Hematopoietic multipotent progenitor cell treated with erythropoietin and hydrocortisone succinate and interleukin-3 and kit ligand, for 15 days (in vitro differentiated cells): ENCODE measurements at regions not wholly inside any gene's neighbourhood (a gene's known extent, or its start where the extent isn't known, plus 50 kb on each side); places are given as distances from the start of the nearest gene placed in this dataset.
A peak's percentile ranks its signal among the peaks of the same experiment; 100 is the strongest.
"Not testable (repeated sequence)": the region's sequence is repeated elsewhere in the genome, so short reads cannot be mapped to it uniquely, and the experiment has no call there.

Experiments
- DNase-seq: peaks from one replicate; pipeline ENCODE4 v3.0.0-alpha.2; 2015; ENCODE audit warnings: low spot score

- peak; percentile 89 for DNase-seq
Observed at GRCh38 chr5:42949348-42950115, 90.6 kb downstream of the ANXA2R start.

GRCh38 chr5:42948961-42949347, 91.2 kb downstream of the ANXA2R start:
- DNase-seq, result no peak

DNA sequence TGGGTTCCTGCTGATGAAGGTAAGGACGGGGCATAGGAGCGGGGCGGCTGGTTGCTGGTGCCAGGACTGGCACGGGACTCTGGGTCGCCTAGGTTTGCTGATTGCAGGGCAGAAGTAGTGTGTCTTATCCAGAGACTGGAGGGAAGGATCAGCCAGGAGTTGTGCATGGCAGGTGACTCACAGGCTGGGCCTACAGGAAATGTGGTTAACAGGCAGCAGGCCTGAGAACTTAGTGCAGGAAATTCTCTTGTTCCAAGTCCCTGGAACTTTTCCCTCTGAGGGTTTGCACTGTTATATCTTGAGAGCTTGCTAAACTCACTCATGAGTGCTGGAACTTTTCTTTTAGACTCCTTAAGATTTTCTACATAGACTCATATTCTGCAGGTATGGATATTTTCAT, 95.1 kb downstream of the ANXA2R start:
- DNase-seq, result no peak

- no peak for DNase-seq
Observed at GRCh38 chr5:42943931-42944631, 96.0 kb downstream of the ANXA2R start.

DNA sequence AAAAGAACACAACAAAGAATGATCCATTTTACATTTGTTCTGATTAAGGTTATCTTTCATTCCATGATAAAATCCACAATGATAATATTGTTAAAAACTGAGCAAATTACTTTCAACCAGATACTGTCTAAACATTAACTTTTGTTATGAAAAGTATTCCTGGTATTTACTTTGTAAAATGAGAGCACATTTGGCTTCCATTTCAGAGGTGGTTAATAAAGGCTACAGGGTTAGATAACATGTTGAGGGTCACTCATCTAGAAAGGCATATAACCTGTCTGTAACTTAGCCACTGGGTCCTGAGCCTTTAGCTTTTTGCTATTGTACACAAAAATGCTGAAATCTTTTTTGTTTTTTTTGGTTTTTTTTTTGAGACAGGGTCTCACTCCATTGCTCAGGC, 99.3 kb downstream of the ANXA2R start:
- no peak for DNase-seq

DNA sequence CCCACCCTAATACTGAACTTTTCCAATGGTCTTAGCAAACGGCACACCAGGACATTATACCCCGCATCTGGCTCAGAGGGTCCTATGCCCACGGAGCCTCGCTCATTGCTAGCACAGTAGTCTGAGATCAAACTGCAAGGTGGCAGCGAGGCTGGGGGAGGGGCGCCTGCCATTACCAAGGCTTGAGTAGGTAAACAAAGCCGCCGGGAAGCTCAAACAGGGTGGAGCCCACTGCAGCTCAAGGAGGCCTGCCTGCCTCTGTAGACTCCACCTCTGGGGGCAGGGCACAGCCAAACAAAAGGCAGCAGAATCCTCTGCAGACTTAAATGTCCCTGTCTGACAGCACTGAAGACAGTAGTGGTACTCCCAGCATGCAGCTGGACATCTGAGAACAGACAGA, 108.1 kb downstream of the ANXA2R start:
- not testable (repeated sequence) for DNase-seq

DNA sequence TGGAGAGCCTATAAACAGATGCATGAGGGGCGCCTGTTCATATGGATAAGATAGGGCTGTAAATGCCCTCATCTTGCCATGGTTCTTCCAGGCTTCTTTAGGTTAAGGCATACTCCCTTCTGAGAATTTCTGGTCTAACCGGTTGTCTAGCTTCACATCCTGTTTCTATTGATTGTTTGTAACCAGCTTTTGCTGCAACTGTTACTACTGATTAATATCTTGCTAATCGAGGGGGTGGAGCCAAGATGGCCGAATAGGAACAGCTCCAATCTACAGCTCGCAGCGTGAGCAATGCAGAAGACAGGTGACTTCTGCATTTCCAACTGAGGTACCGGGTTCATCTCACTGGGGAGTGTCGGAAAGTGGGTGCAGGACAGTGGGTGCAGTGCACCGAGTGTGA, 108.7 kb downstream of the ANXA2R start:
- DNase-seq, result not testable (repeated sequence)

DNA sequence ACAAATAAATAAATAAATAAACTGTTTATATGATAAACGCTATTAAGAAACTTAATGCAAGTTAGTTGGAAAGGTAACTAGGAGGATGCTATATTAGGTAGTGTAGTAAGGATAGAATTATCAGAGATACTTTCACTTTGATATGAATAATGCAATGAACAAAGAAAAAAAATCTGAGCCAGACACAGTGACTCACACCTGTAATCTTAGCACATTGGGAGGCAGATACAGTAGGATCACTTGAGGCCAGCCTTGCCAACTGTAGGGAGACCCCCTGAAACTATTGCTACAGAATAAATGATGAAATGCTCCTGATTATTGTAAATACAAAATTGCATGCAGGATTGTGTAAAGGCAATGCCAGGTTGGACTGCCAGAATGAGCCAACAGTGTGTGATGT, 109.2 kb downstream of the ANXA2R start:
- DNase-seq, result no peak

DNA sequence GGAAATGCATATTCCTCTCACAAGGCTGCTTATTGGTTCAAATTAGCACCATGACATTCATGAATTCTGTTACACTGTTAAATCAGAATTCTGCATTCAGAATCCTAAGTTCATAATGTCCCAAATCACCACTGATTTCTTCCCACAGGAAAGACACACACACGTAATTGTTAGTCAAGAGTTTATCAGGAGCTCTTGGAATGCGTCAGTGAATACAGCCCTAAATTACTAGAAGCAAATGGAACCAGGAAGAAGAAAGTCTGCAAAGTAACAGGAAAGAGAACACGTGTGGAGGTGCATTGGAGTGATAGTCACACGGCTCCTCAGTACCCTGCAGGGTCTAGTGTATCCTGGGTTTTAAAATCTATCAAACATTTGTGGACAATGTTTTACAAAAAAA, 110.2 kb downstream of the ANXA2R start:
- no peak for DNase-seq

GRCh38 chr5:42927730-42928129, 112.4 kb downstream of the ANXA2R start:
- DNase-seq, result no peak

- DNase-seq, result no peak
Observed at GRCh38 chr5:42924686-42925085, 113.0 kb upstream of the SELENOP start.

DNA sequence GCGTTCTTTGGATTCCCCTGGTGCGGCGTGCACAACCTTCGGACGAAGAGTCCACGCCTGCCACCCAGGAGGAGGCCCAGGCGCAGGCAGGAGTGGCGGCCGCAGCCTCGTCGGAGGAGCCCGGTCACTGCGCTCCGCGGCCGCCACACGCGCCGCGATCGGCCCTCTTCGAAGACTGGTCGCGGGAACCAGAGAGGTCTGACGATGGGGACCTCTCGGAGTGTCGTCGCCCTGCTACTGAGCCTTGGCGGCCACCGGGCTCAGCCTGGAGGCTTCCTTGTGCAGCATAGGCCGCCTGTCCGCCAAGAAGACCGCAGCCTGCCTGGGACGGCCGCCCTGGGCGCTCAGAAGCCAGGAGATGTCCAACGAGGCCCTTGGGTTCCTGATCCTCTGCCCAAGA, 112.5 kb upstream of the SELENOP start:
- no peak for DNase-seq

DNA sequence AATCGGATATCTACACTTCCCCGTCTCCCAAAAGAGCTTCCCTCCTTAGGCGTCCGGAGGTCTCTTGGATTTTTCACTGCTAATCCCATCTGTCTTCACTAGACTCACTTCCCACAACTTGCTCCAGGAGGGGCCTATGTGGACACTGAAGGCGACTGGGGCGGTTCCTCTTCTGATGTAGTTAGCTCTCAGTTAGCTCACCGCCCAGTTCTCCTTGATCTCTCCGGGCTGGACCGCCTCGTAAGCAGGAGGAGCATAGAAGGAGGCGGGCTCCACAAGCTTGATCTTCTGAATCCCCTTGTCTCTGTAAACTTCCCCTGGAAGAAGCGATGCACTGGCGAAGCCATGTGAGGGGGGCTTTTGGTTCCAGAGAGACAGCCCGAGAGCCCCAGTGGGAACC, 112.0 kb upstream of the SELENOP start:
- DNase-seq, result no peak

- DNase-seq, result no peak
Observed at GRCh38 chr5:42919600-42919999, 107.9 kb upstream of the SELENOP start.

- DNase-seq, result no peak
Observed at GRCh38 chr5:42915306-42915866, 103.7 kb upstream of the SELENOP start.

DNA sequence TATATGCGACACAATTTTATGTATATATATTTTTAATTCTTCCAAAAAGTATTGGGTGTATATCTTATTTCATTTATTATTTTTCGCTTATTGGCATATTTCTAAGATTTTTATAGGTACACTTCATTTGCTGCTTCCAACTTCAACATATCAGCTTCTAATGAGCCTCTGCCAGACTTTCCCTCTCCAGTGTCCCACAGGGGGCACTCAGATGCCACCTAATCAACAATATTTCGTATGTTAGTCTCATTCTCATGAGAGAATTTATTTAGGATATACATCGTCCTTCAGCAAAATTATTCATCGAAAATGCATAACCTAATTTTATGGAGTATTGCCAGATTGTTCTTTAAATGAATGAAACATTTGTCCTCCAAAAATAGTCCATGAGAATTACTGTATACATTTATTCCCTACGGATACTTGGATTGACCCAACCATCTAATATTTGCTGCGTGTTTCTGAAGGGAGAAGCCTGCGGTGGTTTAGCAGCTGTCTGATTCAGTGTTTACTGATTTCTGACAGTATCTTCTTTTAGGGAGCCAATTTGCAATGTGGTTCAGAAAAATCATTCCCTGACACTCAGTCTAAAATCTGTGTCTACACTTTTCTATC, 100.6 kb upstream of the SELENOP start:
- peak; percentile 69 for DNase-seq

GRCh38 chr5:42908509-42909488, 97.1 kb upstream of the SELENOP start:
- peak; percentile 93 for DNase-seq

DNA sequence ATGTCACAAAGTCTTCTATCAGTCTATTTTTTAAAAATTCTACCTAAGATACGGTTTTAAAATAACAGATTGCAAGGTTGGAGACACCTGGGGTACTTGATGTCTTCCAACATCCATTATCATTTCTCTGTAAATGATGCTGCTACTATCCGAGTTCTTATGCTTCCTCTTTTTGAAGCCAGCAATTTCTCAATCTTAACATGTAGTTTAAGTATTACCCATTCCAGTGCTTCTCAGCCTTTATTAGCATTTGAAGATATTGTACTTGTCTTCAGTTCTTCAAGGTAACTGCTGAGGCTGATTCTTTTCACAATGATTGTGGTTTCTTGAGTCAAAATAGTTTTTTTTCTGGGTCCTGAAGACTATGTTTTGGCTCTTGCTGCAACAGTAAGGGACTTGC, 96.4 kb upstream of the SELENOP start:
- no peak for DNase-seq

DNA sequence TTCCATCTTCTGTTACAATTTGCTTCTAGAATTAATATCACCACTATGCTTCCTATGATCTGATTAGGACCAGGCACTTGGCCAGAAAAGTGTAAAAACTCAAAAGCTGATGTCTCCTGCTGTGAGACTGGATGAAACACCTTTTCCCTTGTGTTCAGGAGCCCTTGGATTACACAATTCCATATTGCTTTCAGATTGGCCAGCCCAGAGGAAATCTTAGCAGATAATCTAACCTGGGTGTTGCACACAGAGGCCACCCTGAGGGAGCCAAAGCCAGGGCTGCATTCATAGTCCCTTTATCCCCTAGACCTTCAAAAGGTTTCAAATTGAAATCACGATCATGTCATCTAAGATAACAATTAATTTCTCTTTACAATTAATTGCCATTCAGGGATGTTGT, 94.1 kb upstream of the SELENOP start:
- no peak for DNase-seq

- no peak for DNase-seq
Observed at GRCh38 chr5:42900734-42901133, 89.0 kb upstream of the SELENOP start.

- DNase-seq, result no peak
Observed at GRCh38 chr5:42898760-42899159, 87.1 kb upstream of the SELENOP start.

GRCh38 chr5:42896523-42896922, 84.8 kb upstream of the SELENOP start:
- no peak for DNase-seq
